ENCODE measurements at regions not wholly inside any gene's neighbourhood (a gene's known extent, or its start where the extent isn't known, plus 50 kb on each side); places are given as distances from the start of the nearest gene placed in this dataset.

- no peak for TF ChIP-seq POLR2A (IDR thresholded peaks at IDR 0.05; ENCODE audit: borderline replicate concordance, extremely low read depth, insufficient read depth, insufficient read length)
- no peak for TF ChIP-seq EGR1 (IDR thresholded peaks at IDR 0.05; ENCODE audit: low read depth)
- no peak for TF ChIP-seq EZH2 (IDR thresholded peaks at IDR 0.05)
- TF ChIP-seq SRF (IDR thresholded peaks at IDR 0.05; ENCODE audit: low read depth) = no peak
- no peak for TF ChIP-seq POLR2AphosphoS5 (IDR thresholded peaks at IDR 0.05; ENCODE audit: low read depth, low read length)
- no peak for TF ChIP-seq RAD21 (IDR thresholded peaks at IDR 0.05; ENCODE audit: low read depth)
- TF ChIP-seq YY1 (IDR thresholded peaks at IDR 0.05; ENCODE audit: extremely low read depth, insufficient replicate concordance, low read depth, low read length) = no peak
- TF ChIP-seq SP1 (IDR thresholded peaks at IDR 0.05; ENCODE audit: low read depth) = no peak
- TF ChIP-seq ZNF274 (IDR thresholded peaks at IDR 0.05; ENCODE audit: low read depth, low read length) = no peak
Measured at GRCh38 chr2:134177351-134177931, 76.4 kb upstream of the MGAT5 start.
